H7 (cell line): ENCODE measurements at regions not wholly inside any gene's neighbourhood (a gene's known extent, or its start where the extent isn't known, plus 50 kb on each side); places are given as distances from the start of the nearest gene placed in this dataset.
A peak's percentile ranks its signal among the peaks of the same experiment; 100 is the strongest.
"Not testable (repeated sequence)": the region's sequence is repeated elsewhere in the genome, so short reads cannot be mapped to it uniquely, and the experiment has no call there.

ENCODE experiments used
- DNase-seq: peaks from one replicate; pipeline ENCODE4 v3.0.0; 2012
- H3K27me3 ChIP-seq: 2 replicates; pipeline ENCODE4 v1.6.0; 2011; ENCODE audit warnings: mild to moderate bottlenecking, low read length; ENCODE audit not compliant: control insufficient read depth, insufficient read depth
- H3K36me3 ChIP-seq: replicated peaks from 2 replicates; pipeline ENCODE4 v1.5.1; 2011; ENCODE audit warnings: low read length; ENCODE audit not compliant: control insufficient read depth, insufficient read depth
- H3K4me3 ChIP-seq: 2 replicates; pipeline ENCODE4 v1.5.1; 2011; ENCODE audit warnings: low read depth, mild to moderate bottlenecking, control low read depth, low read length, moderate library complexity; ENCODE audit not compliant: insufficient read depth

- H3K36me3 ChIP-seq: no peaks in the 10 kb centered on the region
- H3K4me3 ChIP-seq: no peak overlapping the region
- peak; percentile 15 for DNase-seq
- H3K27me3 ChIP-seq: no peaks in the 10 kb centered on the region; the same call in 1 of the 2 replicates
Measured at GRCh38 chr4:122100508-122100907, 51.6 kb upstream of the BLTP1 start.

- H3K4me3 ChIP-seq: no peak overlapping the region
- H3K27me3 ChIP-seq: no peaks in the 10 kb centered on the region; the same call in 1 of the 2 replicates
- DNase-seq: no peak
- no peaks in the 10 kb centered on the region for H3K36me3 ChIP-seq
Measured at GRCh38 chr4:122099896-122100295, 52.2 kb upstream of the BLTP1 start.

- H3K27me3 ChIP-seq: no peaks in the 10 kb centered on the region
- H3K4me3 ChIP-seq: no peak overlapping the region
- no peak for DNase-seq
- H3K36me3 ChIP-seq: no peaks in the 10 kb centered on the region
Measured at GRCh38 chr4:122091836-122092405, 60.2 kb upstream of the BLTP1 start.

- no peaks in the 10 kb centered on the region for H3K36me3 ChIP-seq
- H3K4me3 ChIP-seq: no peak overlapping the region
- no peak for DNase-seq
- H3K27me3 ChIP-seq: no peaks in the 10 kb centered on the region
Measured at GRCh38 chr4:122091397-122091796, 60.7 kb upstream of the BLTP1 start.

- no peak overlapping the region for H3K4me3 ChIP-seq
- no peaks in the 10 kb centered on the region for H3K27me3 ChIP-seq
- H3K36me3 ChIP-seq: no peaks in the 10 kb centered on the region
- DNase-seq: no peak
Measured at GRCh38 chr4:122090989-122091388, 61.1 kb upstream of the BLTP1 start.

- no peaks in the 10 kb centered on the region for H3K36me3 ChIP-seq
- H3K27me3 ChIP-seq: no peaks in the 10 kb centered on the region
- no peak for DNase-seq
- no peak overlapping the region for H3K4me3 ChIP-seq
Measured at GRCh38 chr4:122086338-122087065, 65.6 kb upstream of the BLTP1 start.

GRCh38 chr4:122083989-122084388, 68.1 kb upstream of the BLTP1 start:
- Histone ChIP-seq H3K36me3 (no peaks in the 10 kb centered on the region), H3K27me3 (no peaks in the 10 kb centered on the region), H3K4me3 (no peak overlapping the region)
- no peak for DNase-seq

GRCh38 chr4:122083351-122083750, 68.8 kb upstream of the BLTP1 start:
- no peaks in the 10 kb centered on the region for H3K27me3 ChIP-seq
- no peaks in the 10 kb centered on the region for H3K36me3 ChIP-seq
- no peak overlapping the region for H3K4me3 ChIP-seq
- no peak for DNase-seq

GRCh38 chr4:122082661-122083060, 69.5 kb upstream of the BLTP1 start:
- DNase-seq: no peak
- no peaks in the 10 kb centered on the region for H3K27me3 ChIP-seq
- no peak overlapping the region for H3K4me3 ChIP-seq
- H3K36me3 ChIP-seq: no peaks in the 10 kb centered on the region

GRCh38 chr4:122077653-122078052, 74.5 kb upstream of the BLTP1 start:
- DNase-seq, H3K4me3 ChIP-seq, H3K27me3 ChIP-seq, H3K36me3 ChIP-seq: not testable (repeated sequence)

- H3K27me3 ChIP-seq, H3K4me3 ChIP-seq, DNase-seq, H3K36me3 ChIP-seq: not testable (repeated sequence)
Measured at GRCh38 chr4:122076835-122077234, 75.3 kb upstream of the BLTP1 start.

- H3K27me3 ChIP-seq: no peaks in the 10 kb centered on the region
- DNase-seq: no peak
Measured at GRCh38 chr4:122073615-122074014, 78.5 kb upstream of the BLTP1 start.

GRCh38 chr4:122065915-122066314, 86.2 kb upstream of the BLTP1 start:
- DNase-seq: no peak
- no peaks in the 10 kb centered on the region for H3K36me3 ChIP-seq
- H3K27me3 ChIP-seq: no peaks in the 10 kb centered on the region
- no peak overlapping the region for H3K4me3 ChIP-seq

More at GRCh38 chr4:122073615-122074014, 78.5 kb upstream of the BLTP1 start:
- H3K4me3 ChIP-seq: no peak overlapping the region
- no peaks in the 10 kb centered on the region for H3K36me3 ChIP-seq

GRCh38 chr4:122065149-122065548, 87.0 kb upstream of the BLTP1 start:
- Histone ChIP-seq H3K4me3 (no peak overlapping the region), H3K36me3 (no peaks in the 10 kb centered on the region), H3K27me3 (no peaks in the 10 kb centered on the region)
- DNase-seq: no peak

GRCh38 chr4:122053186-122053585, 98.9 kb upstream of the BLTP1 start:
- H3K4me3 ChIP-seq: no peak overlapping the region
- DNase-seq: no peak
- H3K36me3 ChIP-seq: no peaks in the 10 kb centered on the region
- no peaks in the 10 kb centered on the region for H3K27me3 ChIP-seq
